ENCODE measurements at regions not wholly inside any gene's neighbourhood (a gene's known extent, or its start where the extent isn't known, plus 50 kb on each side); places are given as distances from the start of the nearest gene placed in this dataset.

DNA sequence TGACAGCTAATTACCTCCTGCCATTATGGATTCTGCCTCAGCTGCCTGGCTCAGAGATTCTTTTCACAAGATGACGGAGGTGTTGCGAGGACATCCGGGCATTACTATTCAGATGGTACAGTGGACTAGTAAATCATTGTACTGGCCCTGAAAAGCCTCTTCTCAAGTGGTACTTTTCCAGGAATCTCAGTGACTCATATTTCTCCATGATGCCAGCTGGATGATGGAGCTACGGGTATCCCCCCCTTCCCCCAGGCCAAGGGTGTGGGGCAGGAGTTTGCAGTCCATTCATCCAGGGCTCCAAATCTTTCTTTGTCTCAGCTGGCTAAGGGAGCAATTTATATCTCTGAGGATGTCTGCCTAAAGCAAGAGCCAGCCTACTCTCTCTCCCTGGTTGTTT lies 107.7 kb upstream of the GPR139 start:
- Histone ChIP-seq H3K4me1 (ENCODE audit: control insufficient read depth in 5 of 5, insufficient read depth in 5 of 5, low read length in 5 of 5) (no peaks in the 10 kb centered on the region), H3K27me3 (ENCODE audit: control insufficient read depth in 5 of 5, insufficient read depth in 4 of 5, low read length in 5 of 5) (peaks cover 0 to 9% (median 6%) of the 10 kb centered on the region in 5 donors), H3K9me3 (ENCODE audit: control insufficient read depth in 5 of 5, low read length in 5 of 5) (peaks cover 0 to 3% (median 0%) of the 10 kb centered on the region in 5 donors), H3K9ac (ENCODE audit: low read length in 5 of 5) (no peak overlapping the region), H3K27ac (ENCODE audit: low read depth, low read length) (no peak overlapping the region), H3K36me3 (ENCODE audit: control insufficient read depth in 5 of 5, insufficient read depth in 5 of 5, low read length in 5 of 5) (no peaks in the 10 kb centered on the region), H3K4me3 (ENCODE audit: low read depth in 1 of 5, low read length in 5 of 5) (no peak overlapping the region)

DNA sequence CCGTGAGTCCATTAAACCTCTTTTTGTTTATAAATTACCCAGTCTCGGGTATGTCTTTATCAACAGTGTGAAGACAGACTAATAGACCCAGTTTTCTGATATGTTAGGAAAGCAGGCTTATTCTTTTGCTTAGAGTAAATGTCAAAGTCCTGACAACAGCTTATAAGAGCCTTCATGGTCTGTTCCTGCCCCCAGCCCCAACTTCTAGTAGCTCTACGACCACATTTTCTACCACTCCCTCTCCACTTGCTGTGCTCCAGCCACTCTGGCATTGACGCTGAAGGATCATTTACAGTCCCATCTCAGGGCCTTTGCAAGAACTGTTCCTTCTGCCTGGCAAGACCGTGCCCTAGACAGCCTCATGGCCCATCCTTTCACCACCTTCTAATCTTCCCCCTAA lies 104.6 kb upstream of the GPR139 start:
- peaks cover 0 to 15% (median 7%) of the 10 kb centered on the region in 5 donors for H3K27me3 ChIP-seq (ENCODE audit: control insufficient read depth in 5 of 5, insufficient read depth in 4 of 5, low read length in 5 of 5)
- no peaks in the 10 kb centered on the region for H3K36me3 ChIP-seq (ENCODE audit: control insufficient read depth in 5 of 5, insufficient read depth in 5 of 5, low read length in 5 of 5)
- no peaks in the 10 kb centered on the region for H3K9me3 ChIP-seq (ENCODE audit: control insufficient read depth in 5 of 5, low read length in 5 of 5)
- H3K9ac ChIP-seq (ENCODE audit: low read length in 5 of 5) = no peak overlapping the region
- no peak overlapping the region for H3K27ac ChIP-seq (ENCODE audit: low read depth, low read length)
- no peaks in the 10 kb centered on the region for H3K4me1 ChIP-seq (ENCODE audit: control insufficient read depth in 5 of 5, insufficient read depth in 5 of 5, low read length in 5 of 5)
- H3K4me3 ChIP-seq (ENCODE audit: low read depth in 1 of 5, low read length in 5 of 5) = no peak overlapping the region

DNA sequence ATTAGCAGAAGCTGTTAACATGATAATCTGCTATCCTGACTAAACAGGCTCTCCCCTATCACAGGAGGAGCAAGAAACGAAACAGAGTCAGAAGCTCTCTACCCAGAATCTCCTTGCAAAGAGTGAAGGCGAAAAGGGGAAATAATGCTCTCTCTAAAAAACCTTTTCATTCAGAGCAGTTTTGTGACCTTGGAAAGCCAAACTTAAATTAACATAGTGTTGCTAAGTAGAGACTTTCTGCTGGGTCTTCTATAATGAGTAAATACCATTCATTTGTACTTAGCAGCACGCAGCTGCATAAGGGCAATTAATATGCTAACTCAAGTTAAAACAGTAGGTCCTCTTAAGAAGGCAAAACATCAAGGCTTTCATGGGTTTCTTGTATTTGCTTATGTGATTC lies 101.7 kb upstream of the GPR139 start:
- no peak overlapping the region for H3K9ac ChIP-seq (ENCODE audit: low read length in 5 of 5)
- H3K9me3 ChIP-seq (ENCODE audit: control insufficient read depth in 5 of 5, low read length in 5 of 5) = no peaks in the 10 kb centered on the region
- no peaks in the 10 kb centered on the region for H3K36me3 ChIP-seq (ENCODE audit: control insufficient read depth in 5 of 5, insufficient read depth in 5 of 5, low read length in 5 of 5)
- H3K4me1 ChIP-seq (ENCODE audit: control insufficient read depth in 5 of 5, insufficient read depth in 5 of 5, low read length in 5 of 5) = no peaks in the 10 kb centered on the region
- no peak overlapping the region for H3K4me3 ChIP-seq (ENCODE audit: low read depth in 1 of 5, low read length in 5 of 5)
- no peak overlapping the region for H3K27ac ChIP-seq (ENCODE audit: low read depth, low read length)
- peaks cover 0 to 15% (median 7%) of the 10 kb centered on the region in 5 donors for H3K27me3 ChIP-seq (ENCODE audit: control insufficient read depth in 5 of 5, insufficient read depth in 4 of 5, low read length in 5 of 5)

DNA sequence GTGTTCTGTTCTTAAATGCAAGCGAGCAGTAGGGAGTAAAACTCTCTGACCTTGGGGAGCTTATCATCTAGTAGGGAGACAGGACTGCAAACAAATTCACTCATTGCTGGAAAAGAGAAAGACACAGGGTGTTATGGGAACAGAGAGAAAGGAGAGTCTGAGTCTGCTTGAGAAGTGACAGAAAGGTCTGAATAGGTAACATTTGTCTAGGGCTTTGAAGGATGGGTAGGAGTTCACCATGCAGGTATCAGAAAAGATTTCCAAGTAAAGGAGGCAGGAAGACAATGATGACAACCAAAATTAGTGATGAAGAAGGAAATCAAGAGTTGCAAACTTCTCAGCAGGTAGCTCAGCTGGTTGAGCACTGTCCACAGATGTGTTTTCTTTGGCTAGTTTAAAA lies 93.6 kb upstream of the GPR139 start:
- no peak overlapping the region for H3K27ac ChIP-seq (ENCODE audit: low read depth, low read length)
- peaks cover 0 to 2% (median 0%) of the 10 kb centered on the region in 5 donors for H3K9me3 ChIP-seq (ENCODE audit: control insufficient read depth in 5 of 5, low read length in 5 of 5)
- no peaks in the 10 kb centered on the region for H3K4me1 ChIP-seq (ENCODE audit: control insufficient read depth in 5 of 5, insufficient read depth in 5 of 5, low read length in 5 of 5)
- H3K4me3 ChIP-seq (ENCODE audit: low read depth in 1 of 5, low read length in 5 of 5) = no peak overlapping the region
- H3K9ac ChIP-seq (ENCODE audit: low read length in 5 of 5) = no peak overlapping the region
- H3K36me3 ChIP-seq (ENCODE audit: control insufficient read depth in 5 of 5, insufficient read depth in 5 of 5, low read length in 5 of 5) = no peaks in the 10 kb centered on the region
- peaks cover 0 to 9% (median 7%) of the 10 kb centered on the region in 5 donors for H3K27me3 ChIP-seq (ENCODE audit: control insufficient read depth in 5 of 5, insufficient read depth in 4 of 5, low read length in 5 of 5)

DNA sequence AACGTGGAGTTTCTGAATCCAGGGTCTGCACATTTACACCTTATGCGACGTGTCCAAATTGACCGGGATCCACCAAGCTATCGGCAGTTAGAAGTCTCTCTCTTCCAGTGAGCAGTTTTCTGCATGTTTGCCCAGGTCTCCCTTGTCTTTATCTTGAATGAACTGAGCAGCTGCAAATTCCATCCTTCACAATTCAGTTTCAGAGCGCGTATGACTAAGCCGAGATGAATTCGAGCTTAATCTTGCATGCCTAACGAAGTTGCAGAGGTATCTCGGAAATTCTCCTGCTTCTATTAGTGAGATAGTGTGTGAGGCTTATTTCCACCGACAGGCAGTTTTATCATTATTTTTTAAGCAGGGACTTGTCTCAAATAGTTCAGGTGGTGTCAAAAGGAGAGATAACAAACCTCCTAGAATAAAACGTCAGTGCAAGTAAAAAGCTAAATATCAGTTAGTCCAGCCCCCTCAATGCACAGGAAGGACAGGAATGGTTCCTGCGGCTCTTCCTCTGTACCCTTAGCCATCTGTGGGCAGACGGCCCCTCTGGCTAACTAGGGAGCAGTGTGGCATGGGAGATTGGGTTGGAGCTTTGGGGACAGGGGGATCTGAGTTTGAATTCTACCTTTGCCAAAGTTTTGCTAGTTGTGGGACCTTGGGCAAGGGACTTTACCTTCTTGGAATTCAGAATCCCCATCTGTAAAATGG lies 93.0 kb upstream of the GPR139 start:
- Histone ChIP-seq H3K9ac (ENCODE audit: low read length in 5 of 5) (no peak overlapping the region), H3K4me3 (ENCODE audit: low read depth in 1 of 5, low read length in 5 of 5) (no peak overlapping the region), H3K9me3 (ENCODE audit: control insufficient read depth in 5 of 5, low read length in 5 of 5) (peaks cover 0 to 2% (median 0%) of the 10 kb centered on the region in 5 donors), H3K27me3 (ENCODE audit: control insufficient read depth in 5 of 5, insufficient read depth in 4 of 5, low read length in 5 of 5) (peaks cover 0 to 9% (median 7%) of the 10 kb centered on the region in 5 donors), H3K36me3 (ENCODE audit: control insufficient read depth in 5 of 5, insufficient read depth in 5 of 5, low read length in 5 of 5) (no peaks in the 10 kb centered on the region), H3K4me1 (ENCODE audit: control insufficient read depth in 5 of 5, insufficient read depth in 5 of 5, low read length in 5 of 5) (no peaks in the 10 kb centered on the region), H3K27ac (ENCODE audit: low read depth, low read length) (no peak overlapping the region)

DNA sequence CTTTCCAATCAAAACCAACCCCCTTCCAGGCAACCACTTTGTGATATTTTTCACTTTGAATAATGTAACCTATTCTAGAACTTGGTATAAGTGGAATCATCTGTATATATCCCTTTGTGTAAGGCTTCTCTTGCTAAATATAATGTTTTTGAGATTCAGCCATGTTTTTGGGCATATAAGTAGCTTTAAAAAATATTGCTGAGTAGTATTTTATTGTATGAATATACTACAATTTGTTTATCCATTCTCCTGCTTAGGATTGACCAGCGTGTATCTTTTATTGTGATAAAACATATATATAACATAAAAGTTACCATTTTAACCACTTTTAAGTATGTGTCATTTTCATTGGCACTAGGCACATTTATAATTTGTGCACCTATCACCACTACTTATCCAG lies 79.8 kb upstream of the GPR139 start:
- Histone ChIP-seq H3K27me3 (ENCODE audit: control insufficient read depth in 5 of 5, insufficient read depth in 4 of 5, low read length in 5 of 5) (no peaks in the 10 kb centered on the region), H3K4me1 (ENCODE audit: control insufficient read depth in 5 of 5, insufficient read depth in 5 of 5, low read length in 5 of 5) (no peaks in the 10 kb centered on the region), H3K4me3 (ENCODE audit: low read depth in 1 of 5, low read length in 5 of 5) (no peak overlapping the region), H3K9me3 (ENCODE audit: control insufficient read depth in 5 of 5, low read length in 5 of 5) (peaks cover 0 to 11% (median 4%) of the 10 kb centered on the region in 5 donors), H3K36me3 (ENCODE audit: control insufficient read depth in 5 of 5, insufficient read depth in 5 of 5, low read length in 5 of 5) (no peaks in the 10 kb centered on the region), H3K27ac (ENCODE audit: low read depth, low read length) (no peak overlapping the region), H3K9ac (ENCODE audit: low read length in 5 of 5) (no peak overlapping the region)

DNA sequence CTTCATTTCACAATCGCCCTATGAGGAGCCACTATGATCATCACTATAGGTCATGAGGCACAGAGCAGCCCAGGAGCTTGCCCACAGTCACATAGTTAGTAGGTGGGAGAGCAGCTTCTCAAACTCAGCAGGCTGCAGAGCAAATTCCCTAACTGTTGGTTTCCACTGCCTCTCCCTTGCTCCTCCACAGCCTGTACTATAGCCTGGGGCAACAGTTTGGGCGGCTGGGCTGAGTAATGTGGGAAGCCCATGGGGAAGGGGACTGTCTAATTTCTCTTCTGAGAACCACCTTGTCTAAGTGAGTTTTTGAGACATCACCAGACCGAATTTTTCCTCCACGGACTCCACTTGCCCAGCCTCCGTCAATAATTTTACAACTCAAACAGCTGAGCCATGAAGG lies 73.4 kb upstream of the GPR139 start:
- Histone ChIP-seq H3K9ac (ENCODE audit: low read length in 5 of 5) (no peak overlapping the region), H3K27ac (ENCODE audit: low read depth, low read length) (no peak overlapping the region), H3K36me3 (ENCODE audit: control insufficient read depth in 5 of 5, insufficient read depth in 5 of 5, low read length in 5 of 5) (no peaks in the 10 kb centered on the region), H3K9me3 (ENCODE audit: control insufficient read depth in 5 of 5, low read length in 5 of 5) (no peaks in the 10 kb centered on the region), H3K27me3 (ENCODE audit: control insufficient read depth in 5 of 5, insufficient read depth in 4 of 5, low read length in 5 of 5) (peaks cover 0 to 9% (median 0%) of the 10 kb centered on the region in 5 donors), H3K4me1 (ENCODE audit: control insufficient read depth in 5 of 5, insufficient read depth in 5 of 5, low read length in 5 of 5) (no peaks in the 10 kb centered on the region), H3K4me3 (ENCODE audit: low read depth in 1 of 5, low read length in 5 of 5) (no peak overlapping the region)

DNA sequence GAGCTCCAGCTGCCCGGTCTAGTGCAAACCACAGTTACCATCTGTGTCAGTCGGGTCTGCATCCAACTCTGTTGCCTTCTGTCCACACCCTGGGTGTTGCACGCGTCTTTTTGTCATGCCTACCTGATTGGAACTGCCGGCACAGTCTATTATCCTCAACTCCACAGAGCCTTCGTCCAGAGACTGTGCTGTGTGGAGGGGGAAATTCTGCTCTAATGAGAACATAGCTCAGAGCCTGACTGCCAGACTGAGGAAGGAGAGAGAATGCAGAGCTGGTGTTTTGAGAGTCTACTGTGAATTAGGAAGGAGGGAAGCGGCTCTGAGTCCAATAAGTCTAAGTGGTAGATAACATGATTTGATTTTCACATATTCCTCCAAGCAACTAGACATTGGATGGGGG lies 68.3 kb upstream of the GPR139 start:
- H3K27me3 ChIP-seq (ENCODE audit: control insufficient read depth in 5 of 5, insufficient read depth in 4 of 5, low read length in 5 of 5) = peaks cover 0 to 4% (median 0%) of the 10 kb centered on the region in 5 donors
- H3K4me1 ChIP-seq (ENCODE audit: control insufficient read depth in 5 of 5, insufficient read depth in 5 of 5, low read length in 5 of 5) = no peaks in the 10 kb centered on the region
- no peaks in the 10 kb centered on the region for H3K9me3 ChIP-seq (ENCODE audit: control insufficient read depth in 5 of 5, low read length in 5 of 5)
- H3K27ac ChIP-seq (ENCODE audit: low read depth, low read length) = no peak overlapping the region
- no peak overlapping the region for H3K9ac ChIP-seq (ENCODE audit: low read length in 5 of 5)
- H3K4me3 ChIP-seq (ENCODE audit: low read depth in 1 of 5, low read length in 5 of 5) = no peak overlapping the region
- no peaks in the 10 kb centered on the region for H3K36me3 ChIP-seq (ENCODE audit: control insufficient read depth in 5 of 5, insufficient read depth in 5 of 5, low read length in 5 of 5)

DNA sequence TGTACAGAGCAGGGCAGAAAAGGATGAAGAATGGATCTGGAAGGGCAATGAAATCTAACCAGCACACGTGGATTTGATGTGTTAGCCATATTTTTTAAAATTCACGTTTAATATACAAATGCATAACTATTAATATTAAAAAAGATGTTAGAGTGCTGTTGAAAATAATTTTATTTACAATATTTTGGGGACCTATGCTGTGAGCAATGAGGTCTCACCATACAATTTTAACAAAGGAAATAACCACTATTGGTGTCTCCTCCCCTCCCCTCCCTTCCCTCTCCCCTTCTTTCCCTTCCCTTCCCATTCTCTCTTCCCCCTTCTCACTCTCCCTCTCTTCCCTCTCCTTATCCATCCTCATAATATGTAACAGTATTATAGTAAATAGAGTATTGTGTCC lies 64.2 kb upstream of the GPR139 start:
- peaks cover 0 to 4% (median 0%) of the 10 kb centered on the region in 5 donors for H3K27me3 ChIP-seq (ENCODE audit: control insufficient read depth in 5 of 5, insufficient read depth in 4 of 5, low read length in 5 of 5)

DNA sequence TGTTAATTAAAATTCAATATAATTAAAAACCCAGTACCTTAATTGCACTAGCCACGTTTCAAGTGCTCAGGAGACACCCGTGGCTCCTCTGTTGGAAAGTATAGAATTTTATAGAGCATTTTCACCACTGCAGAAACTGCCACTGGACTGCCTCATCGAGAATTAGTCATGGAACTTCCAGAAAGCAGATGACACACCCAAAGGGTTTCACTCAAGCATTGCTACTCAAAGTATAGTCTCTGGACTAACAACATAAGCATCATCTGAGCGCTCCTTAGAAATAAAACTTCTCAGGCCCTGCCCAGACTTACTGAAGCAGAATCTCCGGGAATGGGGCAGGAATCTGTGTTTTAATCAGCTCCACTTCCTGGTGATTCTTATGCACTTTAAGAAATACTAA lies 63.5 kb upstream of the GPR139 start:
- no peak overlapping the region for H3K9ac ChIP-seq (ENCODE audit: low read length in 5 of 5)
- no peak overlapping the region for H3K27ac ChIP-seq (ENCODE audit: low read depth, low read length)
- H3K9me3 ChIP-seq (ENCODE audit: control insufficient read depth in 5 of 5, low read length in 5 of 5) = peaks cover 0 to 11% (median 2%) of the 10 kb centered on the region in 5 donors
- no peaks in the 10 kb centered on the region for H3K36me3 ChIP-seq (ENCODE audit: control insufficient read depth in 5 of 5, insufficient read depth in 5 of 5, low read length in 5 of 5)
- peaks cover 0 to 4% (median 0%) of the 10 kb centered on the region in 5 donors for H3K27me3 ChIP-seq (ENCODE audit: control insufficient read depth in 5 of 5, insufficient read depth in 4 of 5, low read length in 5 of 5)
- H3K4me1 ChIP-seq (ENCODE audit: control insufficient read depth in 5 of 5, insufficient read depth in 5 of 5, low read length in 5 of 5) = no peaks in the 10 kb centered on the region
- no peak overlapping the region for H3K4me3 ChIP-seq (ENCODE audit: low read depth in 1 of 5, low read length in 5 of 5)

More for the DNA sequence above, 64.2 kb upstream of the GPR139 start:
- Histone ChIP-seq H3K27ac (ENCODE audit: low read depth, low read length) (no peak overlapping the region), H3K9ac (ENCODE audit: low read length in 5 of 5) (no peak overlapping the region), H3K36me3 (ENCODE audit: control insufficient read depth in 5 of 5, insufficient read depth in 5 of 5, low read length in 5 of 5) (no peaks in the 10 kb centered on the region), H3K4me3 (ENCODE audit: low read depth in 1 of 5, low read length in 5 of 5) (no peak overlapping the region), H3K4me1 (ENCODE audit: control insufficient read depth in 5 of 5, insufficient read depth in 5 of 5, low read length in 5 of 5) (no peaks in the 10 kb centered on the region), H3K9me3 (ENCODE audit: control insufficient read depth in 5 of 5, low read length in 5 of 5) (peaks cover 0 to 4% (median 0%) of the 10 kb centered on the region in 5 donors)

All from subcutaneous abdominal adipose tissue (tissue), 5 donors.